MG63 (cell line): ENCODE measurements at regions not wholly inside any gene's neighbourhood (a gene's known extent, or its start where the extent isn't known, plus 50 kb on each side); places are given as distances from the start of the nearest gene placed in this dataset.
"Not testable (repeated sequence)": the region's sequence is repeated elsewhere in the genome, so short reads cannot be mapped to it uniquely, and the experiment has no call there.

Experiments used
- DNase-seq: peaks from one replicate; pipeline ENCODE4 v3.0.0-alpha.2; 2020
- H3K27me3 ChIP-seq: fragments of 250-450 bp; sonication (Bioruptor Pico); 2 replicates; pipeline ENCODE4 v1.5.1; 2020; ENCODE audit warnings: mild to moderate bottlenecking, moderate library complexity
- H3K36me3 ChIP-seq: fragments of 250-450 bp; sonication (Bioruptor Pico); 2 replicates; pipeline ENCODE4 v1.5.1; 2020; ENCODE audit warnings: mild to moderate bottlenecking, moderate library complexity
- H3K4me3 ChIP-seq: fragments of 250-450 bp; sonication (Bioruptor Pico); 2 replicates; pipeline ENCODE4 v1.5.1; 2020; ENCODE audit warnings: mild to moderate bottlenecking, moderate library complexity
- H3K9me3 ChIP-seq: fragments of 250-450 bp; sonication (Bioruptor Pico); 2 replicates; pipeline ENCODE4 v1.5.1; 2020; ENCODE audit warnings: mild to moderate bottlenecking, moderate library complexity

- H3K9me3 ChIP-seq, result no peaks in the 10 kb centered on the region
- H3K4me3 ChIP-seq, result no peak overlapping the region
- no peaks in the 10 kb centered on the region for H3K36me3 ChIP-seq
- DNase-seq, result no peak
- H3K27me3 ChIP-seq, result no peaks in the 10 kb centered on the region
Observed at GRCh38 chr16:47916266-47916665, 239.5 kb downstream of the ABCC12 start.

GRCh38 chr16:47907109-47907508 lies 248.7 kb downstream of the ABCC12 start:
- Histone ChIP-seq H3K27me3 (no peaks in the 10 kb centered on the region), H3K36me3 (no peaks in the 10 kb centered on the region), H3K4me3 (no peak overlapping the region), H3K9me3 (no peaks in the 10 kb centered on the region)
- DNase-seq, result no peak

DNA sequence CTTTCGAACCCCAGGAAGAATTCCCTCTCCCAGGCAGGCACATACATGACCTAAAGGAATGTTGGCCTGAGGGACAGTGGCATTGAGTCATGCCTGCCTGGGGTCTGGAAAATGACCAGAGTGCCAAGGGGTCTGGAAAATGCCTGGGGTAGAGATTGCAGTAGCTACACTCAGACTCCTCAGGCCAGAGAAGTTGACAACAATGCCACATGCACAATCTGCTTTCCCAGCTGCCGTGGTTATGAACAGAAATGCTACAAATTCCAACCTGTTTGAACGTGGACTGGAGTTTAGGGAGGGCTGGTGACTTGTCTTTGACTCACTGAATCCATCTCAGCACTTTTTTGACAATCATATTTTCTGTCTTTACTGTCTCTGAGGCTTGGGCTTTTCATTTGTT lies 250.0 kb downstream of the ABCC12 start:
- H3K4me3 ChIP-seq, result no peak overlapping the region
- DNase-seq, result no peak
- H3K36me3 ChIP-seq, result no peaks in the 10 kb centered on the region
- no peaks in the 10 kb centered on the region for H3K27me3 ChIP-seq
- H3K9me3 ChIP-seq, result no peaks in the 10 kb centered on the region

GRCh38 chr16:47904691-47905090 lies 251.1 kb downstream of the ABCC12 start:
- Histone ChIP-seq H3K9me3 (no peaks in the 10 kb centered on the region), H3K36me3 (no peaks in the 10 kb centered on the region), H3K27me3 (no peaks in the 10 kb centered on the region), H3K4me3 (no peak overlapping the region)
- no peak for DNase-seq

GRCh38 chr16:47903470-47903869 lies 252.3 kb downstream of the ABCC12 start:
- H3K9me3 ChIP-seq, result no peaks in the 10 kb centered on the region
- DNase-seq, result no peak
- H3K36me3 ChIP-seq, result no peaks in the 10 kb centered on the region
- no peak overlapping the region for H3K4me3 ChIP-seq
- H3K27me3 ChIP-seq, result no peaks in the 10 kb centered on the region

- not testable (repeated sequence) for H3K36me3 ChIP-seq, H3K9me3 ChIP-seq, DNase-seq, H3K4me3 ChIP-seq, H3K27me3 ChIP-seq
Observed at GRCh38 chr16:47897105-47897504, 258.7 kb downstream of the ABCC12 start.

GRCh38 chr16:47895146-47895545 lies 260.6 kb downstream of the ABCC12 start:
- H3K9me3 ChIP-seq, result no peaks in the 10 kb centered on the region
- no peak overlapping the region for H3K4me3 ChIP-seq
- no peaks in the 10 kb centered on the region for H3K27me3 ChIP-seq
- no peak for DNase-seq
- H3K36me3 ChIP-seq, result no peaks in the 10 kb centered on the region

GRCh38 chr16:47892999-47893398 lies 262.8 kb downstream of the ABCC12 start:
- DNase-seq, result no peak
- Histone ChIP-seq H3K27me3 (no peaks in the 10 kb centered on the region), H3K36me3 (no peaks in the 10 kb centered on the region)

GRCh38 chr16:47888734-47889133 lies 267.1 kb downstream of the ABCC12 start:
- no peaks in the 10 kb centered on the region for H3K9me3 ChIP-seq
- H3K4me3 ChIP-seq, result no peak overlapping the region
- no peaks in the 10 kb centered on the region for H3K27me3 ChIP-seq

More at GRCh38 chr16:47892999-47893398, 262.8 kb downstream of the ABCC12 start:
- Histone ChIP-seq H3K4me3 (no peak overlapping the region), H3K9me3 (no peaks in the 10 kb centered on the region)

GRCh38 chr16:47888142-47888541 lies 267.7 kb downstream of the ABCC12 start:
- Histone ChIP-seq H3K4me3 (no peak overlapping the region), H3K9me3 (no peaks in the 10 kb centered on the region), H3K27me3 (no peaks in the 10 kb centered on the region), H3K36me3 (no peaks in the 10 kb centered on the region)
- peak; percentile 57 for DNase-seq

More at GRCh38 chr16:47888734-47889133, 267.1 kb downstream of the ABCC12 start:
- no peaks in the 10 kb centered on the region for H3K36me3 ChIP-seq
- DNase-seq, result no peak

- Histone ChIP-seq H3K27me3 (no peaks in the 10 kb centered on the region), H3K4me3 (no peak overlapping the region)
- DNase-seq, result peak; percentile 33
Observed at GRCh38 chr16:47887496-47887895, 268.3 kb downstream of the ABCC12 start.

DNA sequence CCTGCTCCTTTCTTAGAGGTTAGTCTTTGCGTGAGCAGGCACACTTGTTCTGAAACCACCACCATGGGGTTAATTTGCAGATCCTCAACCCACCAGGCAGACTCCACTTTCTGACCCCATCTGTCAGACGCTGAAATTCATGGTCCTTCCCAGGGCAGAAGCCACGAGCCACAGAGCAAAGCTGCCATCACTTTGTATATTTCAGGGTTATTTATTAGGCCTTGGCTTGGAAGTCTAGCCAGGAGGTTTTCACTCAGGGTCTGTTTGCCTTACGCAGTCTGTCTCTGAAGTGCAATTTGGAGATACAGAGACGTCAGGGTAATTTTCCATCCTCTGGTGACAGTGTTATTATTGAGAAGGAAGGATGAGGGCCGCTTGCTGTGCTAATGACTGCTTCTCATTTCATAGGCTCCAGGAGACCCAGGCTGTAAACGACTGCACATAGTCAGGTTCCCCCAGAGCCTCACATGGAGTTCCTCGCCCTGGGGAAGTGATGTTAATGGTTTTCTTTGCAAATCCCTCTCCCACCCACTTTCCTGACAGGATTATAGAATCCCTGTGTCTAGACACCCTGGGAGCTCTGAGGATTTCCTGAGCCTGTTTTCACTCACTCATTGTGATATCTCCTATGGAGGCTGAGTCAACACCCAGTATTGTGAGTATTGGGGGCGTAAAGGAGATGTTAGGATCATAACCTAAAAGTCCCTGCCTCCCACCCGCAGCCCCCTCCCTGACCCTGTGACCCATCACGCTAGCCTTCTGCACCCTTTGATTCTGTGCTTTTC lies 269.0 kb downstream of the ABCC12 start:
- H3K27me3 ChIP-seq, result no peaks in the 10 kb centered on the region
- H3K36me3 ChIP-seq, result no peaks in the 10 kb centered on the region
- no peaks in the 10 kb centered on the region for H3K9me3 ChIP-seq
- DNase-seq, result no peak
- no peak overlapping the region for H3K4me3 ChIP-seq

More at GRCh38 chr16:47887496-47887895, 268.3 kb downstream of the ABCC12 start:
- H3K36me3 ChIP-seq, result no peaks in the 10 kb centered on the region
- no peaks in the 10 kb centered on the region for H3K9me3 ChIP-seq

GRCh38 chr16:47886139-47886538 lies 269.7 kb downstream of the ABCC12 start:
- no peaks in the 10 kb centered on the region for H3K27me3 ChIP-seq
- H3K36me3 ChIP-seq, result no peaks in the 10 kb centered on the region
- DNase-seq, result no peak
- H3K4me3 ChIP-seq, result no peak overlapping the region
- H3K9me3 ChIP-seq, result no peaks in the 10 kb centered on the region

DNA sequence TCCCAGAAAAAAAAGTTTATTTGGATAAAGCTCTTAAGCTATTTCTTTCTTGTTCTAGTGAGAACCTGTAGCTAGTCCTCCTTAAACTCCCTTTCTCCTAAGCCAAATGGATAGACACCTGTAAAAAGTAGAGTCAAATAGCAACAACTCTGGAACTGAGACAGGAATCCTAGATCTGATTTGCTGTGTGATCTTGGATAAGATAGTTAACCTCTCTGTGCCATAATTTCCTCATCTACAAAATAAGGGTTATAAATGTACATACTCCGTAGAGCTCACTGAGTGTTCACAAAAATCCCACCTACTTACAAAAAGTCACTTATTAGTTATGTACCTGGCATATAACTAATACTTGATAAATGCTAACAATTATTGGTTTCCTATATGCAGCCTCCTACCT lies 270.3 kb downstream of the ABCC12 start:
- H3K36me3 ChIP-seq, result no peaks in the 10 kb centered on the region
- no peak for DNase-seq
- H3K4me3 ChIP-seq, result no peak overlapping the region
- no peaks in the 10 kb centered on the region for H3K27me3 ChIP-seq
- no peaks in the 10 kb centered on the region for H3K9me3 ChIP-seq

DNA sequence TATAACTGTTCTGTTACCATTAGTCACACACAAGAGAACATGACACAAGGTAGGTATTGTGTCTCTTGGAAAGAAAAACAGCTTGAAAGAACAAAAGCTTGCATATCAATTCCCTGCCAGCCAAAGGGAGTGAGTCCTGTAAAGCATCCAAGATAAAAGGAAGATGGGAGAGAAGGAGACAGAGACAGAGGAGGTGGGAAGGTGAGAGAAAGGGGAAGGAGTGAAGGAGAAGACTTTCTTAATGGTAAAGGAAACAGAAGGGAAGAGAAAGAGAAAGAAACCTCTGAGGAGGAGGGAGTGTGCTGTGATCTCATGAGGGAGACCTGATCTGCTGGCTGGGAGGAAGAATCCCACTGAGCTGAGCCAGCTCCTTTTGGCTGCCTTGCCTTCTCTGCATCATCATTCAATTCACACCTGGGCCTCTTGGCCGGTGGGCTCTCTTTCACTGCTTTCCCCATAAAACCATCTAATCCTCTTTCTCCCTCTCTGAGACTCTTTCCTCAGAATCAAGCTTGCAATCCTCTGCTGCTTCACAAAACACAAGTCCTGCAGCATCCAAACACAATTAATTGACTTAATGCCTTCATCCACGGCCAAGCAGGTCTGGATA lies 271.6 kb downstream of the ABCC12 start:
- no peak for DNase-seq
- H3K36me3 ChIP-seq, result no peaks in the 10 kb centered on the region
- H3K4me3 ChIP-seq, result no peak overlapping the region
- H3K27me3 ChIP-seq, result no peaks in the 10 kb centered on the region
- H3K9me3 ChIP-seq, result no peaks in the 10 kb centered on the region

- Histone ChIP-seq H3K36me3 (no peaks in the 10 kb centered on the region), H3K4me3 (no peak overlapping the region), H3K27me3 (no peaks in the 10 kb centered on the region), H3K9me3 (no peaks in the 10 kb centered on the region)
- DNase-seq, result no peak
Observed at GRCh38 chr16:47881574-47881973, 274.2 kb downstream of the ABCC12 start.

DNA sequence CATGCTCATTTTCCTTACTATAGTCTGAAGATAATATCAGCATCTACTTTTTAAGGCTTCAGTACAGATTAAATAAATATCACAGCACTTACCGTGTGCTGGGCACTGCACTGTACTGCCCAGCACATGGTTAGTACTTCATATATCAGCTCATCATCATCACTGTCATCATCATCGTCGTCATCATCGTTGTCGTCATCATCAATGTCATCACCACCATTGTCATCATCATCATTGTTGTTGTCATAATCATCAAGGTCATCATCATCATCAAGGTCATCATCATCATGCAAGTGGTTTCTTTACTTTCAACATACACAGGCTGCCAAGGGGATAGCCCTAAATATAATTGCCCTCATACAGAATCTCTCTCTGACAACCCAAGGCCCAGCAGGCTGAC lies 275.1 kb downstream of the ABCC12 start:
- H3K27me3 ChIP-seq, result no peaks in the 10 kb centered on the region
- no peaks in the 10 kb centered on the region for H3K36me3 ChIP-seq
- no peaks in the 10 kb centered on the region for H3K9me3 ChIP-seq
- H3K4me3 ChIP-seq, result no peak overlapping the region
- no peak for DNase-seq

- Histone ChIP-seq H3K27me3 (no peaks in the 10 kb centered on the region), H3K36me3 (no peaks in the 10 kb centered on the region), H3K4me3 (no peak overlapping the region), H3K9me3 (no peaks in the 10 kb centered on the region)
- DNase-seq, result no peak
Observed at GRCh38 chr16:47877166-47877565, 278.6 kb downstream of the ABCC12 start.
